ENCODE measurements at regions not wholly inside any gene's neighbourhood (a gene's known extent, or its start where the extent isn't known, plus 50 kb on each side); places are given as distances from the start of the nearest gene placed in this dataset.

DNA sequence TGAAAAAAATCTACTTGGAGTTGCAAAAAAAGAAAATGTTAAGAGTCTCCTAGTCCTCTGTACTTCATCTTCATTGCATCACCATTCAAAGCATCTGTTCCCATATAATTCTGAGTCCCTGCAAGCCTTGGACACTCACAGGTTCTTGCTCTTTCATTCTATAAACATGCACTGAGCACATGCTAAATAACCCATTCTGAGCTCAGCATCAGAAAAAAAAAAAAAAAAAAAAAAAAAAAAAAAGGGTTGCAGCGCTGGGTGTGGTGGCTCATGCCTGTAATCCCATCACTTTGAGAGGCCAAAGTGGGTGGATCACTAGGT lies 834.0 kb upstream of the AMELY start:
- TF ChIP-seq EP300 (IDR thresholded peaks at IDR 0.05) (no peak), POLR2AphosphoS5 (IDR thresholded peaks at IDR 0.05) (no peak), POLR2A (IDR thresholded peaks at IDR 0.05) (no peak)
- TF ChIP-seq, protein P1, sequence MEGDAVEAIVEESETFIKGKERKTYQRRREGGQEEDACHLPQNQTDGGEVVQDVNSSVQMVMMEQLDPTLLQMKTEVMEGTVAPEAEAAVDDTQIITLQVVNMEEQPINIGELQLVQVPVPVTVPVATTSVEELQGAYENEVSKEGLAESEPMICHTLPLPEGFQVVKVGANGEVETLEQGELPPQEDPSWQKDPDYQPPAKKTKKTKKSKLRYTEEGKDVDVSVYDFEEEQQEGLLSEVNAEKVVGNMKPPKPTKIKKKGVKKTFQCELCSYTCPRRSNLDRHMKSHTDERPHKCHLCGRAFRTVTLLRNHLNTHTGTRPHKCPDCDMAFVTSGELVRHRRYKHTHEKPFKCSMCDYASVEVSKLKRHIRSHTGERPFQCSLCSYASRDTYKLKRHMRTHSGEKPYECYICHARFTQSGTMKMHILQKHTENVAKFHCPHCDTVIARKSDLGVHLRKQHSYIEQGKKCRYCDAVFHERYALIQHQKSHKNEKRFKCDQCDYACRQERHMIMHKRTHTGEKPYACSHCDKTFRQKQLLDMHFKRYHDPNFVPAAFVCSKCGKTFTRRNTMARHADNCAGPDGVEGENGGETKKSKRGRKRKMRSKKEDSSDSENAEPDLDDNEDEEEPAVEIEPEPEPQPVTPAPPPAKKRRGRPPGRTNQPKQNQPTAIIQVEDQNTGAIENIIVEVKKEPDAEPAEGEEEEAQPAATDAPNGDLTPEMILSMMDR (IDR thresholded peaks at IDR 0.05), result no peak
- no peak overlapping the region for H3K4me3 ChIP-seq
- ATAC-seq, result no peak
- H3K27ac ChIP-seq, result no peak overlapping the region
- H3K4me1 ChIP-seq, result no peaks in the 10 kb centered on the region
- no peaks in the 10 kb centered on the region for H3K36me3 ChIP-seq
- WGBS, 2 donors (ENCODE audit: low coverage in 1 of 2), result no CpG with 5 or more reads among the region's 1 CpG
- H3K27me3 ChIP-seq, result no peaks in the 10 kb centered on the region
- no peaks in the 10 kb centered on the region for H3K9me3 ChIP-seq

DNA sequence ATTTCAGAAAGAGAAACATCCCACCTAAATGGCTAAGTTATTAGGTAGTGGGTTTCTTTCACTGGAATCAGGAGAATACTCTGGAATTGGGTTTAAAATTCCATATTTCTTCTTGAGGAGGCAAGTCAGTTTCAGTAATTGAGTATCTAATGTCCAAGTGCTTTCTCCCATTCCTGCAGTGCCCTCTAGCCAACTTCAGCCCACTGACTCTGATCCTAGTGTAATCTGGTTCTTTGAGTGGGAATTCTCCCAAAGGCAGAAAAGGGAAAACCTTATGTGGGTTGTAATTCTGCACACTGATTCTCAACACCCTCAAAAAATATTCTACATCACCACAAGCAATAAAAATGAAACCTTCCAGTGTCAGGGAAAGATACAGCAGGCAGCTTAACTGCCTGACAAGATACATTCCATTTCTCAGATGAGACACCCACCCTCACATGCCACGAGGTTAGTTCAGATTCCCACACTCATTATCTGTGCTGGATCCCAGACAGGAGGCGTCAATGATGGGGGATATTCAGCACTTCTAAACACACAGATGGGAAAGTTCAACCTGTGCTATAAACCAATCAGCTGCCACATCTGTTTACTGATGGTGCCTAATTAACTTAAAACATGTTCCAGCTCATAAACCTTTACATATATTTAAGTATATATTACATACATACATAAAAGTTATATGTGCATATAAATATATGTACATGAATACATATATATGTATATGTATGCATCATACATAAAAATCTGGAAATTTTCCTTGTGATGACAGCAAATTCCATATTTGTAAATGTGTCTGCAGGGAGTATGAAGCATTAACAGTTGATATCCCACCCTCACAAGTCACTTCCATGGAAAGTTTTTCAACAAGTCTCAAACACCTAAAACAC lies 833.4 kb upstream of the AMELY start:
- H3K4me3 ChIP-seq, result no peak overlapping the region
- no peak overlapping the region for H3K27ac ChIP-seq
- H3K4me1 ChIP-seq, result no peaks in the 10 kb centered on the region
- no peak for ATAC-seq
- H3K27me3 ChIP-seq, result no peaks in the 10 kb centered on the region
- no peaks in the 10 kb centered on the region for H3K36me3 ChIP-seq
- H3K9me3 ChIP-seq, result no peaks in the 10 kb centered on the region
- 60% methylated on average over 1 of the region's 2 CpGs; no CpG with 5 or more reads in 1 of the 2 donors for WGBS, 2 donors (ENCODE audit: low coverage in 1 of 2)
- TF ChIP-seq POLR2AphosphoS5 (IDR thresholded peaks at IDR 0.05), result no peak
- no peak for TF ChIP-seq EP300 (IDR thresholded peaks at IDR 0.05)

DNA sequence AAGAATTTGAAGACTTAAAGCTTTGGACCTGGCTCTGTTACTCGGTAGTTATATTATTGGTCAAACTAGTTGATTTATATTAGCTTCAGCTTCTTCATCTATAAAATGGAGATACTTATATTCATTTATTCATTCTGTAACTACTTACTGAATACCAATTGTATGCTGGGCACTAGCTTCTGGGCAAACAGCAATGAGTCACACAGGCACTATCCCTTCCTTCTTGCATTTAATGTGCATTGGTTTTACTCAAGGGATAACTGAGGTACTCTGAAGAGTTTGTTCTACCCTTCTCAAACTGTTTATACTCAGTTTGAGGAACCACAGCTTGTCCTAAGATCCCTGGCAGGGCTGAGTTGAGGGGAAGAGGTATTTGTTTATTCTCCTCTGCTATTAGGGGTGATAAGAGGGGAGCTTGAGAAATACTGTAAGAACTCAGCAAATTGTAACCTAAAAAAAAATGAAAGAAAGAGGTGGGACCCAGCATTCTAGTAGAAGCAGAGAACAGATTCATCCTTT lies 825.4 kb upstream of the AMELY start:
- H3K27me3 ChIP-seq, result no peaks in the 10 kb centered on the region
- no peak overlapping the region for H3K27ac ChIP-seq
- no peaks in the 10 kb centered on the region for H3K9me3 ChIP-seq
- WGBS, 2 donors (ENCODE audit: low coverage in 1 of 2), result 33% methylated on average over 1 of the region's 1 CpG; no CpG with 5 or more reads in 1 of the 2 donors
- ATAC-seq, result no peak
- no peak overlapping the region for H3K4me3 ChIP-seq
- TF ChIP-seq, protein P1 (IDR thresholded peaks at IDR 0.05), result no peak
- TF ChIP-seq POLR2A (IDR thresholded peaks at IDR 0.05) (no peak), EP300 (IDR thresholded peaks at IDR 0.05) (no peak), POLR2AphosphoS5 (IDR thresholded peaks at IDR 0.05) (no peak)
- no peaks in the 10 kb centered on the region for H3K36me3 ChIP-seq
- no peaks in the 10 kb centered on the region for H3K4me1 ChIP-seq

DNA sequence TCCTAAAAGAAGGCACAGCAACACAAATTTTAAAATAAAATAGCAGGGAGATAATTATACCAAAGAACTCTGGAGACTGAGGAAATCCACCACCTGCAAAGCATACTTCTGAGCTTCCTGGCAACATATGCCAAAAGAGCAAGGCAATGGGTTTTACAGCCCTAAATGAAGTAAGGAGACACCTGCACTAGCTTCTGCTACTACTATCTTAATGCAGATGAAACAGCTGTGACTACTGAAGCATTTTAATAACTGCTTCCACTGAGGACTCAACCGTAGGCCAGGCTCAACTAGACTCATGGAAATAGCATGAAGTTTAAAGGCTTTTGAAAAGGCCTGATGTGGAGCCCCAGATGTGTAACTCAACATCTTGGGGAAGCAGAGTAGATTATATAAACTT lies 820.1 kb upstream of the AMELY start:
- Histone ChIP-seq H3K4me1 (peaks cover 0 to 10% (median 0%) of the 10 kb centered on the region in 3 donors), H3K27ac (no peak overlapping the region), H3K9me3 (no peaks in the 10 kb centered on the region), H3K36me3 (no peaks in the 10 kb centered on the region), H3K27me3 (no peaks in the 10 kb centered on the region), H3K4me3 (no peak overlapping the region)
- TF ChIP-seq POLR2A (IDR thresholded peaks at IDR 0.05), result no peak
- TF ChIP-seq, protein P1 (IDR thresholded peaks at IDR 0.05), result no peak
- no peak for TF ChIP-seq POLR2AphosphoS5 (IDR thresholded peaks at IDR 0.05)
- TF ChIP-seq EP300 (IDR thresholded peaks at IDR 0.05), result no peak
- ATAC-seq, result no peak
- WGBS, 2 donors (ENCODE audit: low coverage in 1 of 2), result 100% methylated on average over 1 of the region's 1 CpG; no CpG with 5 or more reads in 1 of the 2 donors

DNA sequence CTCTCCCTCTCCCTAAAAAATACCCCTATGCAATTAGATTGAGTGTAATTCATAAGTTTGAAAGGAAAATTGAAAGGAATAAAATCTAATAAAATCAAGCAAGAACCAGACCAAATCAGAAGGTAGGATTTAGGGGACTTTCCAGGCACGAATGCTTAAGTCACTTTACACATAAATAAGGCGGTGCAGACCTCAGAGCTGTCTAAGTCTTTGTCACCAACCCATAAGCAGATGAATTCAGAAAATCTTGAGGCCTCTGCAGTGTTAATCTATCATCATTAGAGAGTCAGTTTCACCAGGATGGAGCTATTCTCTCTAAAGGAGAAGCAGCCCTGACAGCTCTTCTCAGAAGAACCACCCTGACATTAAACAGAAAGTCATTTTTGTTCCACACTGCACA lies 819.1 kb upstream of the AMELY start:
- no CpG with 5 or more reads among the region's 2 CpGs for WGBS, 2 donors (ENCODE audit: low coverage in 1 of 2)
- no peak for ATAC-seq
- TF ChIP-seq EP300 (IDR thresholded peaks at IDR 0.05) (no peak), POLR2AphosphoS5 (IDR thresholded peaks at IDR 0.05) (no peak), POLR2A (IDR thresholded peaks at IDR 0.05) (no peak)
- TF ChIP-seq, protein P1 (IDR thresholded peaks at IDR 0.05), result no peak

More for the DNA sequence above, 819.1 kb upstream of the AMELY start:
- Histone ChIP-seq H3K4me3 (no peak overlapping the region), H3K27ac (no peak overlapping the region), H3K36me3 (no peaks in the 10 kb centered on the region), H3K9me3 (no peaks in the 10 kb centered on the region), H3K4me1 (peaks cover 0 to 10% (median 0%) of the 10 kb centered on the region in 3 donors), H3K27me3 (no peaks in the 10 kb centered on the region)

Measured in gastroesophageal sphincter (tissue), 4 donors.